ENCODE measurements at regions not wholly inside any gene's neighbourhood (a gene's known extent, or its start where the extent isn't known, plus 50 kb on each side); places are given as distances from the start of the nearest gene placed in this dataset.

DNA sequence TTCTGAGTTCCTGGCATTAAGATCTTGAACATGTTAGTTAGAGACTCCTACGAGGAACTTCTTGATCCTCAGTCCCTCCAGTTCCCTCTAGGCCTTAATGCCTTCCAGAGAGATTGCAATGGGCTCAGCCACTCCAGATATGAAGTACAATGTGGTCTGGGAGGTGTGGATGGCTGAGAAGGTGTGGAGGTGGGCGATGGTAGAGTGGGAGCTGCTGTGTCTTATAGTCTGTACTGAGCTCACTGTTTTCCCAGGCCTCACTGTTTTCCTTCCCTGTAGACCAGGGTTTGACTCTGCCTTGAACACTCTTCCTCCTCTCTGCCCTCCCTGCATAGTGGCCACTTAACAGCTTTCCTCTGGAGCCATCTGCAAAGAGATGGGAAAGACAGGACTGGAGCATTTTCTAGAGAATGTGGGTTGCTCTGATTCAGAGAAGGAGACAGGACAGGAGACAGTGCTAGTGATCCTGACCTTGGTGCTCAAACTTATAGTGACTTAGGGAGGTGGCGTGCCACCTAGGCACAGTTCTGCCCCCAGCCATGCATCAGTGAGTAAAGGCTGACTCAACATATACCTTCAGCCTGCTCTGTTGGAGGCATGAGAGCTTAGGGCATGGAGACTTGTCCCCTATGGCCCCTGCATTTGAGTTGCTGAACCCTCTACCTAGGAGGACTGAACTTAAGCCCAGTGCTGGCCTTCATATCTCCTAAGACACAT, 129.7 kb downstream of the TDRD15 start:
- DNase-seq (ENCODE audit: low read depth): no peak

DNA sequence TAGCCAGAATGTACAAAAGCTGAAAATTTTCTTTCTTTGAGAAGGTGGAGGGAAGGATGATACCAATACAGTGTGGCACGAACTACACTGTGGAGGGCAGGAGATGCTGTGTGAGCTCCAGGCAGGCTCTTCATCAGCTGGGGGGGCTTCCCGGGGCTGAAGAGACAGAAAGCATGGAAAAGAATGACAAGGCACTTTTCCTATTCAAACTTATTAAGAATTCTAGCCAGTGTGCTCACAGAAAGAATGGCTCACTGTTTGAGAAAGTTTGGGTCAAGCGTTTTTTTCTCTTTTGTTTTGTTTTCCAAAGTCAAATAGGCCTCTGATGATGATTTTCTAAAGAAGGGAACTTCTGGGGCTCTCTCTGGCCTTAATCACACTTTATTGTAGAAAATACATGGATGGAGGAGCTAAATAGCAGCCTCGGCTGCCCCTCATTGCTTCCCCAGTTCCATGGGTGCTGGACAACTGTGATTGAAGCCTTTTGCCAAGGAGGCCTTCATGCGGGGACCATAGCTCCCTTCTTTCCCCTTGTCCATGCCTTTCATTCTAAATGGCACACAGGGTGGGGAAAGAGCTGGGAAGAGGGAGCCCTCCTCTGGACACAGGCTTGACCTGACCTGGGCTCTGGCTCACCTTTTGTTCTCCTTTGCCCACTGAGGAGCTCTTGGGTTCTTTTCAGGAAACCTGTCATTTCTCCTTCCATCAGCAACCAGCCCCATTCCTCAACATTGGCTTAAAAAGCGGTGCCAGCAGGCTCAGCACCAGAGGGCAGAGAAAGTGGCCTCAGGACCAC, 130.6 kb downstream of the TDRD15 start:
- DNase-seq (ENCODE audit: low read depth): no peak

DNA sequence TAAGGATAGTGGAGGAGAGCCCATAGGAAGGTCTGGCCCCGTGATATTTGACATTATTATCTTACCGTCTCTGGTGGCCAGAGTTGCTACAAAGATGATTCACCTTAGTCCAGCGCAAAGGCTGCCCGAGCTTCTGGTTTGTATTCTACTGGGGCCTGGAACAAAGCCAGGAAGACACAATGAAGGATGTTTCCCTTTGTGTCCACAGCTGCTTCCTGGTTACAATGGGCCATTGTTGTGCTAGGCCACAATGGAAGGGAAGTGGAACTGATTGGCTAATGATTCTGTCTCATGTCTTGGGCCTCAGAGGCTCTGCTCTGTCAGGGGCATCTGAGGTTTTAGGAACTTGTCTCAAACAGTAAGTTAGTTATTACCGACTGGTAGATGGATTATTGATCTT, 132.2 kb downstream of the TDRD15 start:
- no peak for DNase-seq (ENCODE audit: low read depth)

DNA sequence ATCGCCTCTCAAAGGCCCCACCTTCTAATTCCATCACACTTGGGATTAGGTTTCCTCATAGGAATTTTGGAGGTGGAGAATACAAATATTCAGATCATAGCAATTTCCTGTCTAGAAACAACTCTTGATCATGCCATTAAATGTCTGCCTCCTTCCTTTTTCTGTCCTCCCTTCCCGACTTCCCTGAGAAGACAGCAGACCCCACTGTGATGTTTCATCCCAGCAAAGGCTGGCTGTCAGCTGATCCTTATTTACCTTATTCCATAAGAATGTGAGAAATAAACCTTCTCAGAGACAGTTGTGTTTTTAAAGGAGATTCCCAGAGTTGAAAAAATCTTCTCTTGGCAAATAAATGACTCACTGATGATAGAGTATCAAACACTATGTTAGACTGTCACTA, 133.9 kb downstream of the TDRD15 start:
- no peak for DNase-seq (ENCODE audit: low read depth)

DNA sequence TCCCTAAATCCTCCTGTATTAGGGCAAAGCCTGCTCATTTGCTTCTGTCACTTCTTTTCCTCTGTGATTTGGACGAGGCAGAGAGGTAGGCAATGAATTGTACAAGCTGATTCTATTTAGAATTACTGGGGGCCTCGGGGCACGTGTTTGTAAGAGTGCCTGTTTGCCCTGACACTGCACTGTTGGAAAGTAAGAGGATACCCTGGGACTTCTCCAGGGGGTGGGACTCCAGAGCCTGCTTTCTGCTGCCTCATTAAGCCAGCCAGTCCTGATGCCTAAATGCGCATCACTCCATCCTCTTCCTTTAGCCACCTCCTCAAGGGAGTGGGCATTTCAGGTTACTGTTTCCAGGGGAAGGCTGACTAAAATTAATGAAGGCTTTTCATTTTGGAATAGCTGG, 134.3 kb downstream of the TDRD15 start:
- no peak for DNase-seq (ENCODE audit: low read depth)

DNA sequence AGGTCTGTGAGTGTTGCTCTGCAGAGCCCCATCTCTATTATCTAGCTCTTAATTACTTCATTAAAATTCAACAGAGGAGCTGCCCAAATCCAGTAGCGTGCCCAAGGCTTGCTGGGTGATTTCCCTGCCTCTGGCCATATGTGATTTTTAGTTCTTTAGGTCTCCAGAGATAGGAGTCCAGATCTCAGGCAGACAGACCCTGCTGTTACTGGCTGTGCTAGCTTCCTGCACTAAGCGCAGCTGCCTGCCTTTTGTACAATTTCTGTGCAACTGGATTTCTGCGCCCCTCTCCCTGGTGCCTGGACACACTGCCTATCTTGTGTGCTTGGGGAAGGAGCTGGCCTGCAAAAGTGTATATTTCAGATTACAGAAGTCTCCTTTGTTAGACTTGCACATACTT, 136.5 kb downstream of the TDRD15 start:
- DNase-seq (ENCODE audit: low read depth): no peak

DNA sequence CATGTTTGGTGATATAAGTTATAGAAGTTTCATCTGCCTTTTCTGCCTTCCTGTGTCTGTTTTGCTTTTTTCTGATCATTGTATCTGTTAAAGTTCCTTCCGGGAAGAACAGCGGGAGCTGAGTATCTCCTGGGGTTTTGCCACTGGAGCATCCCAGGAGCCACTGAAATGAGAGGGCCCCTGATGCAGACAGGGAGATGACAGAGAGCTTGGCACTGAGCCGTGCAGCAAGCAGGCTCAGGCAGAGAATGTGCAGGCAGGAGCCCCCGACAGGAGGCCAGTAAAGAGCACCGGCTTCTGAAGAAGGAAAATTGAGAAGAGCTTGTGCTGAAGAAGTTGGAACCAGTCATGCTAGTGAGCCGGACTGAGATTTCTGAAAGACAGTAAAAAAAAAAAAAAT, 137.8 kb downstream of the TDRD15 start:
- no peak for DNase-seq (ENCODE audit: low read depth)

DNA sequence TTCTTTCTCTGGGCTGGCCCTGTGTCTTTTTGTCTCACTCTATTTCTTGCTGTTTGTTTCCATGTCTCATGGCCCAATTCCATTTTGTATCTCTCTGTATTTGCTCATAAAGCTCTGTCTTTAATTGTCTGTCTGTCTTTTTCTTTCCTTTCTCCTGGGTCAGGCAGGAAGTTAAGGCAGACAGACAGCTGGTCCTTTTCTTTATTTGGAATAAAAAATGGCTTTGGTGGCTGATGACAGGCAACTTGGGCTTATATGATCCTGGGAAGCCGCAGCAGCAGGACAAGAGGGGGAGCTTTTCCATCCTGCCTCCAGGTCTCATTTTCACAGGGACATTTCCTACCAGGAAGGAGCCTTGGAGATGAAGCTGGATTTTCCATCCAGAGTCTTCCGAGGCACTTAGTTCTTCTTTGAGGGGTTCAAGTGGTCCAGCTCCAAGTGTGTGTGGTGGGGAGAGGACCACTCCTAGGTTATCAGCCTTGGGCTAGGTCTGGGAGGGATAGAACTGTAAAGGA, 138.7 kb downstream of the TDRD15 start:
- no peak for DNase-seq (ENCODE audit: low read depth)

DNA sequence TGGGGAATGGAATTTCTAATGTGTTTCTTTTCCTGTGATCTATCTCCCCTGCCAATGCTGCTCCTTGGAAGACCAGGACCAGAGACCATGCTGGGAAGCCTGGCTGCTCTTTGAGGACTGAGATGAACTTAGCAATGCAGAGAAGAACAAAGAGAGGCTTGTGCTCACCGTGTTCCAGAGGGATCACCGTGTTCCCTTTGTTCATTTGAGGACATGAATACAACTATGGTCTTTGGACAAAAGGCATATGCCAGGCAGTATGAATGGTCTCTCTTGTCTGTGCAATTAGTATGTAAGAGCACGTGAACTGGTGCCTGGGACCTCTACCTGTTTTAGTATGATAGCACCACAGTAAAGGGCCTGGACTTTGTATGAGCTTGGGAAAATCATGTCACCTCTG, 139.9 kb downstream of the TDRD15 start:
- no peak for DNase-seq (ENCODE audit: low read depth)

DNA sequence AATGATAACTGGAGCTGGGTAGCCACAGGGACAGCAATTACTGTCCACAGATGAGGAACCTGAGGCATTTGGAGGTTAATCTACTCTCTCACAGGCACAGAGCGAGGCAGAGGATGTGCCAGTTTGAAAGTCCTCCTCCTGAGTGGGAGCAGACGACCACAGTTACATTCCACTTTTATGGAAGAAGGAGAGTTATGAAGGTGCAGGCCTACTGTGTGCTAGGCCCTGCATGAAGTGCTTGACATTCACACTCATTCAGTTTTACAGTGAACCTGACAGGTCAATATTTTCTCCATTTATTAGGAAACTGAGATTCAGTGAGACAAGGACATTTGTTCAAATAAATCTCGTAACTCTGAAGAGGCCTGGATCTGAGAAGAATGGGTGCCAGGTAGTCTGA, 142.0 kb downstream of the TDRD15 start:
- DNase-seq (ENCODE audit: low read depth): no peak

DNA sequence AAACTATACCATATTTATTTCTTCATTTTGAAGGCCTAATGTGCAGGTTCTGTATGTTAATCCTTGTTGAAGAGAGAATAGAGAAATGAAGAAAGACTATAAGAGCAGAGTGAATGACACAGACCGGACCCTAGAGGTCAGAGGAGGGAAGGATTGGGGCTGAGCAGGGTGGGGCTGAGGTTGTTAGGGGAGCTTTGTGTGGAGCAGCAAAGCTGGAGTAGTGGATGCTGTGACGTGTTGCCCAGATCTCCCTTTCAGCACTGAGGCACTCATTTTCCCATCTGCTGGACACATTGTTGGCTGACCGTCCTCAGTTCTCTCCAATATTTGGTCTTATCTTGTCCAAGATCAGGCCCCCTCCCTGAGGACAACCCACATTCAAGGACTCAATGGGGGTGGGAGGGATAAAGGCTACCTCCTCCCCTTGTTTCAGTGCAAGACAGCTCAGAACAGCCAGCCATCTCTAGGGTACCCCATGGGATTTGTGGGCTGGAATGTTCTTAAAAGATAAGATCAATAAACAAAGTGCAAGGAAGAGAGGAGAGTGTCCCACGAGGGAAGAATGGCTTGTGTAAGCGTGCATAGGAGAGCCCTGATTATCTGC, 143.6 kb downstream of the TDRD15 start:
- no peak for DNase-seq (ENCODE audit: low read depth)

DNA sequence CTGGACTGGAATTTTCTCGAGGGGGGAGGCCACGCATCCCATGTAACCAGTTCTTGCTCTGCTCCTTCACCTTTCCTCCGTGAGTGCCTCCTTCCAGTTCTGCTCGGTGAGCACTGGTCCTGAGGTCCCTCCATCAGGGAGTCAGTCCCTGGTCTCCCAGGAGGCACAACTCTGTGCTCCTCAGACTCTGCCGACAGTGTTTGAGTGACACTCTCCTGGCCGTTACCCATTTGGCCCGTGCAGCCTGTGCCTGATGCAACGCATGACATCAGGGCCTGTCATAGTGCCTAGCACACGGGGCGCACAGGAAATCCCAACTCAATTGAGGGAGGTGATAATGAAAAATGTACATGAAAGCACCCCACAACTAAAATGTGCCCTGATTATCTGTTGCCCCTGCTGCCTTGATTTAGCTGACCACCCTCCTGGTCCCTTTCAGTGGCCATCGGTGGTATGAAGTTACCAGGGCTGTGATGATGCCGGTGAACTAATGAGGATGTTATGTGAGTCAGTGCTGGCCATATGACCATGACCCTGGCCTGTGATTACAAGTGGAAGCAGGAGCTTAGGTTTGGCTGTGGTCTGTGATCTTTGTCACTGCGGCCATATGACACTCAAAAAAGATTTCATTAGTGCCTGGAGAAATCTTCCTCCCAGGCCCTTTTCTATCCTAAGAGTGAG, 144.6 kb downstream of the TDRD15 start:
- DNase-seq (ENCODE audit: low read depth): no peak

DNA sequence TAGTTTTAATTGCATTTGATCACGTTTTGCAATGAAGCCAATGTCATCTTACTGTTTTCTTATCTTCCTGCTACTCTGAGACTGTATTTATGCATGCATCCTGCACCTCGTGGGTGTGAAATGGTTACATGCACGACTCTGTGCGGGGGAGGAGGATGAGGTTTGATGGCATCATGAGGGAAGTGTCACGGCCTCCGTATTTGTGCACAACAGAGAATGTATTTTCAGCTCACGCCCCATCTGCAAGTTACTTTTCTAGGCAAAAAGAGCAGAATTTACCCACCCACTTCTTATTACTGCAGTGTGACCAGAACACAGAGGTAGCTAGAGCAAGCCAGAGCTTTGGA, 145.1 kb downstream of the TDRD15 start:
- no peak for DNase-seq (ENCODE audit: low read depth)

DNA sequence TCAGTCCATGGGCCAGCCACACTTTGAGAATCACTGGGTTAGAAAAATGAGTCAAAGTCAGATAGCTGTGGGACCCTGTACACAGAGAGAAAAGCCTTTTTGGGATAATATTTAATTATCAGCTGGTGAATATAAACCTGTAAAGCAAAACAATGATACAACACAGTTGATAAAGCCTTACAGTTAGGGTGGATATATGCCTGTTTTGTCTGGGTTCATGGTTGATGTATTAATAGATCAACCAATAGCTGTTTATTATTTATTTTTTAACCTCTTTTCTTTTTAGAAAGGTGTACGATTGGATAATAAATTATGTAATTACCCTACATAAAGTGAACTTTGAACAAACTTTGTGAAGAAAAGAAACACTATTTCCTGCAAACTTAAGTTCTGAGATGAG, 145.6 kb downstream of the TDRD15 start:
- no peak for DNase-seq (ENCODE audit: low read depth)

DNA sequence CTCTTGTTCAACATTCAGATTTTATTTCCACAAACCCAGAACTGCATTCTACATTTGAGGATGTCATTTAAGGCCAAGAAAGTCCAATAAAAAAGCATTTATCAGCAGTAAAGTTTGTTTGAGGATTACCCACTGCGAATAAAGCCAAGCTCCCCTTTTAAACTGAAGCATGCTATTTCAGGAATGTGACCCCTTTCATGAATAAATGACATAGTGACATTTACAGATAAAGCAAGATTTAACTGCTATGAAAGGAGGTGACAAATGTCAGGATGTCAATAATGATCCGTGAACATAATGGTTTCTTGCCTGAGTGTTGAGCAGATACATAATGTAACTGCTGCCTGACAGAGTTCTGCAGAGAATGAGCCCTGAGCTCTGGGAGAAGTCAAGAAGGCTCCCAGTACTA, 146.3 kb downstream of the TDRD15 start:
- no peak for DNase-seq (ENCODE audit: low read depth)

DNA sequence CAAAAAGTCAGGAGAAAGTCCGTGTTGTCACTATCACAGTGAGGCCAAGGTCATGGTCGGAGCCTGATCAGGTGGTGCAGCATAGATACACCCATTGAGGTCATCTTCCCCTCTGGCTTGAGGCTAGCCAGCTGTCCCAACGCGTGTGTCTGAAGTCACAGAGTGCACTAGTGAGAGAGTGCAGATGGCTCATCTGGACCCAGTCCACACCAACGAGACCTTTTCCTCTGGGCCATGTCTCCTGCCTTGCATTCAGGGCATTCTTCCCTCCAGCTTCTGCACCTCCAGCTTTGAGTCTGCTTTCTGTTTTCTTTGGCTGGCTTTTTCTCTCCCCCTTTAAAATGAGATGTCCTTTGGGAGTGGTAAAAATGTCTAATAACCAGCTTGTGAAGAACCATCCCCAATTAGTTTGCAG, 146.9 kb downstream of the TDRD15 start:
- DNase-seq (ENCODE audit: low read depth): no peak

DNA sequence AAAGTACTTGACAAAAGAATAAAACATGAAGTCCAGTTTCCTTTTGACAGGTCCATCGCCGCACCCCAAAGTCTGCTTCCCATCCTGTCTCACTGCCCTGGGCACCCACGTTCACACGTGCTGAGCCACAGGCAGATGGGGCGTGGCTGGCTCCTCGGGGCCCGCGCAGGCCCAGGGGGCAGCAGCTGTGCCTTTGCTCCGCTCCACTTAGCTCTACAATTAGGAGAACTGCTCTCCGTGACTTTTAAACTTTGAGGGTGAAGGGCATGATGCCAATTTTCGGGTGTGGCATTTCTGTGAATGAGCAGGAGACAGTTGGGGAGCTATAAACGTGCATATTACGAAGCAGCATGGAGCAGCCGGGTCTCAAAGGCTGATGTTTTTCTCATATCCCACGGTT, 152.4 kb downstream of the TDRD15 start:
- no peak for DNase-seq (ENCODE audit: low read depth)

DNA sequence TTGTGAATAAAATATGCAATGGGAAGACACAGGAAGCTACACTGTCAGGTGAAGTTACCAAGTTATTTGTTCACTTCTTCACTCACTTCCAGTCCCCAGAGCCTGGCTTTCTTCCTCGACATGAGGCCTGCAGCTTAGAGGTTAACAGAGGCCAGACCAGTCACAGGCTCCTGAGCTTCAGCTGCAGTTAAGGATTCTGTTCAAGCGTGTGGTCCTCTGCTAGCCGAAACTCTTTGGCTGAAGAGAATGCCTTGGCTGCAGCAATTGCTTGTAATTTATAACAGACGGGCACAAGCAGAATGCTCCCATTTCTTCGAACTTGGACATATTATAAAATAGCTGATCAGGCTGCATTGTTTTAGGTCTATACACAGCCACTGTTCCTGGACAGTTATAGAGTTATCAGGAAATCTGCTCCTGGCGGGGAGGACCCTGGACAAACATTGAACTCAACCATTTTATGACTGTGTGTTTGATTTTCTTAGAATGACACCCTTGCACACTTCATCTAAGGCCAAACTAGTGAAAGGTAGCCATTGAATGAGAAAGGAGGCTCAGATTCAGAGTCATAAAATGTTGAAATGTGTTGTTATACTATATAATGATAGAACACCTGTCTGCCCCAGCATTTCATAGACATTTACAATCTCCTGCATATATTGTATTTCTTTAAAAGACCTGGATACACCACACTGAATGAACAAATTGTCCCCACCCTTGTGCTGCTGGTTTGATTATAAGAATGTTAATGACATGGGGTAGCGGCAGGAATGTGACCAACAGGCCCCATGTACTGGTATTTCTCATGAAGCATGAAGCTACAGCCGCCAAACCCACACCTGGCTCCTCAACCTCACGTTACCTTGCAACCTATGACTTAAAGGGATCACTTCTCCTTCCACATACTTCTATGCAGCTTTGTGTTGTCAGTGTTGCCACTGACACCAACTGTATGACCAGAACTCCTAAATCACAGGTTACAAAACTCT, 153.6 kb downstream of the TDRD15 start:
- DNase-seq (ENCODE audit: low read depth): no peak

DNA sequence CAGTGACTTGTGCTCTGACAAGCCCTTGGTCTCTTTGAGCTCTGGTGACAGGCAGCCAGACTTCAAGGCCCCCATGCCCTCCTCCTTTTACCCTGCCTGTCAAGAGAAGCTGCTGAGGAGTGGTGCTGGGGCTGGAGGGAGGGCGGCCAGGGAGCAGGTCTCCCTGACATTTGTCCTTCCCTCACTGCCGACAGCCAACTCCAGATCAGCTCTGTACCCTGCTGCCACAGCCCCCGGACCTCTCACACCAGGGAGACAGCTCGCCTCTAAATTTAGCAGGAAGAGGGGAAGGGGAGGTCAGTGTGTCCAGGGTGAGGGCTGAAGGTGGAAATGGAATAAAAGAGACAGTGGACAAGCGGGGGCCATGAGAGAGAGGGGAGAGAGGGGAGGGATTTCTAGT, 155.8 kb downstream of the TDRD15 start:
- DNase-seq (ENCODE audit: low read depth): no peak

DNA sequence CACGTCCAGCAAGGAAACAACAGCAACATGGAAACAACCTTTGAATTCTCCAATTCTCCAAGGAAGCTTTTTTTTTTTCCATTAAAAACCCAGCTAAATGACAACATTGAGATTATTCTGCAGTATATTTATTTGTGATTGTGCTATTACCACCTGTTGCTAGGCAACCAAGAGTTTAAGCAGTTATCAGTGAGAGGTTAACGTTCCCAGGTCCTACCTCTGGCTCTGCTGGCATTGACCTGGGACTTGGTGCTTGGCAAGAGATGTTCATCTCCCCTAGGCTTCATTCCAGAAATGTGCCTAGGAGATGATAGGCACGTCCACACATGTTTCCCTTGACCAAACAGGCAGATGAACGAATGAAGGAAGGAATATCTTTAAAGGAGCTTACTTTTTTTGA, 157.0 kb downstream of the TDRD15 start:
- DNase-seq (ENCODE audit: low read depth): no peak

DNA sequence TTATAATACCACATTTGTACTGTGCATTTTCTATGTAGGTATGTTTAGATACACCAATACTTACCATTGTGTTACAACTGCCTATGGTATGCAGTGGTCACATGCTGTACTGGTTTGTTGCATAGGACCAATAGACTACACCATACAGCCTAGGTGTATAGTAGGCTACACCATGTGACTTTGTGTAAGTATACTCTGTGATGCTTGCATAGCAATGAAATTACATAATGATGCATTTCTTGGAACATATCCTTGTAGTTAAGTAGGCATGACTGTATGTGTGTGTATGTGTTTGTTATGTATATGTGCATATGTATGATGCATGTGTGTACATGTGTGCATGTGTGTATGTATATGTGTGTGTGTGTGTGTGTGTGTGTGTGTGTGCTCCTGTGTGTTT, 157.6 kb downstream of the TDRD15 start:
- no peak for DNase-seq (ENCODE audit: low read depth)
